ENCODE measurements at regions not wholly inside any gene's neighbourhood (a gene's known extent, or its start where the extent isn't known, plus 50 kb on each side); places are given as distances from the start of the nearest gene placed in this dataset.

- Mint-ChIP-seq H3K27ac (no peak overlapping the region), H3K27me3 (no peaks in the 10 kb centered on the region), H3K4me1 (ENCODE audit: low read depth) (no peaks in the 10 kb centered on the region), H3K9me3 (ENCODE audit: low read depth) (no peaks in the 10 kb centered on the region), H3K36me3 (ENCODE audit: insufficient read depth) (no peaks in the 10 kb centered on the region), H3K4me3 (ENCODE audit: low read depth) (no peak overlapping the region)
- DNase-seq (ENCODE audit: low spot score, unreplicated experiment): no peak
- no peak for TF ChIP-seq CTCF (IDR thresholded peaks at IDR 0.05; ENCODE audit: unreplicated experiment)
Observed at GRCh38 chr2:199677881-199678280, 173.1 kb downstream of the FTCDNL1 start.

GRCh38 chr2:199668645-199669044 lies 182.3 kb downstream of the FTCDNL1 start:
- no peaks in the 10 kb centered on the region for H3K4me1 Mint-ChIP-seq (ENCODE audit: low read depth)
- no peak for TF ChIP-seq CTCF (IDR thresholded peaks at IDR 0.05; ENCODE audit: unreplicated experiment)
- H3K4me3 Mint-ChIP-seq (ENCODE audit: low read depth): no peak overlapping the region
- no peaks in the 10 kb centered on the region for H3K9me3 Mint-ChIP-seq (ENCODE audit: low read depth)
- peaks cover 7% of the 10 kb centered on the region for H3K27me3 Mint-ChIP-seq
- no peak overlapping the region for H3K27ac Mint-ChIP-seq
- no peak for DNase-seq (ENCODE audit: low spot score, unreplicated experiment)
- H3K36me3 Mint-ChIP-seq (ENCODE audit: insufficient read depth): no peaks in the 10 kb centered on the region

DNA sequence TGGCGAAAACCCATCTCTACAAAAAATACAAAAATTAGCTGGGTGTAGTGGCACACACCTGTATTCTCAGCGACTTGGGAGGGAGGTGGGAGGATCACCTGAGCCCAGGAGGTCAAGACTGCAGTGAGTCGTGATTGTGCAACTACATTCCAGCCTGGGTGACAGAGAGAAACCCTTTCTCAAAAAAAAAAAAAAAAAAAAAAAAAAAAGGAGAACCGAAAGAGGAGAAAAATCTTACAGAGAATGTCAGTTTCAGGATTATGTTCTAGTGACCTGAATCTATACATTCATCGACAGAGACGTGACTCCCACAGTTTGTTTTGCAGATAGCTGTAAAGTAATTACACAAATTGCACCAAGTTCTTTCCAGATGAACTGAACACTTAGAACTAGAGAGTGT lies 187.8 kb downstream of the FTCDNL1 start:
- Mint-ChIP-seq H3K27ac (no peak overlapping the region), H3K9me3 (ENCODE audit: low read depth) (no peaks in the 10 kb centered on the region), H3K4me3 (ENCODE audit: low read depth) (no peak overlapping the region), H3K27me3 (peaks cover 14% of the 10 kb centered on the region), H3K4me1 (ENCODE audit: low read depth) (no peaks in the 10 kb centered on the region), H3K36me3 (ENCODE audit: insufficient read depth) (no peaks in the 10 kb centered on the region)
- no peak for DNase-seq (ENCODE audit: low spot score, unreplicated experiment)
- TF ChIP-seq CTCF (IDR thresholded peaks at IDR 0.05; ENCODE audit: unreplicated experiment): no peak

DNA sequence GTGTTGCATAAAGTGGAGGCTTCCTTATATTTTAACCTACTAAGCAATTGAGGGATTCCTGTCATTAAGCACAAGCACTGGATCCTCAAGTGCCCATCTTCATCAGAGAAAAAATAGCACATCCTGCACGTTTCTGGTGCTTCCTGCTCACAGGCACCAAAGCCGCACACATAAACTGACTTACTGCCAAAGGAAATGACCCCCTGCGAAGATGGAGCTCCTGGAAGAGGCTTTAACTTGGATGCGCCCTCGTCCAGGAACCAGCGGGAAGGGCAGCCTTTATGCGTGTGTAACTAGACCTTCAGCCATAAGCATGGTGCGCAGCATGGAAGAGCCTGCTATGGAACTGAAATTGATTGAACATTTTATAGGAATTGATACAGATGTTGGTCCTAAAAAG lies 188.7 kb downstream of the FTCDNL1 start:
- no peaks in the 10 kb centered on the region for H3K36me3 Mint-ChIP-seq (ENCODE audit: insufficient read depth)
- no peak overlapping the region for H3K4me3 Mint-ChIP-seq (ENCODE audit: low read depth)
- no peaks in the 10 kb centered on the region for H3K4me1 Mint-ChIP-seq (ENCODE audit: low read depth)
- TF ChIP-seq CTCF (IDR thresholded peaks at IDR 0.05; ENCODE audit: unreplicated experiment): no peak
- no peak overlapping the region for H3K27ac Mint-ChIP-seq
- no peaks in the 10 kb centered on the region for H3K9me3 Mint-ChIP-seq (ENCODE audit: low read depth)
- peaks cover 22% of the 10 kb centered on the region for H3K27me3 Mint-ChIP-seq
- no peak for DNase-seq (ENCODE audit: low spot score, unreplicated experiment)

DNA sequence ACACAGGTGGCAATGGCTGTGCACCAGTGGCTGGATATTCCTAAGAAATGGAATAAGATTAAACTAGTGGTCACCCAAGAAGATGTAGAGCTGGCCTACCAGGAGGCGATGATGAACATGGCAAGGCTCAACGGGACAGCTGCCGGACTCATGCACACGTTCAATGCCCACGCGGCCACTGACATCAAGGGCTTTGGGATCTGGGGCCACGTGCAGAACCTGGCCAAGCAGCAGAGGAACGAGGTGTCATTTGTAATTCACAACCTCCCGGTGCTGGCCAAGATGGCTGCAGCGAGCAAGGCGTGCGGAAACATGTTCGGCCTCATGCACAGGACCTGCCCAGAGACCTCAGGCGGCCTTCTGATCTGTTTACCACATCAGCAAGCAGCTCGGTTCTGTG lies 190.8 kb downstream of the FTCDNL1 start:
- Mint-ChIP-seq H3K27me3 (peaks cover 25% of the 10 kb centered on the region), H3K9me3 (ENCODE audit: low read depth) (peaks cover 5% of the 10 kb centered on the region), H3K4me3 (ENCODE audit: low read depth) (no peak overlapping the region), H3K36me3 (ENCODE audit: insufficient read depth) (no peaks in the 10 kb centered on the region), H3K27ac (no peak overlapping the region), H3K4me1 (ENCODE audit: low read depth) (no peaks in the 10 kb centered on the region)
- DNase-seq (ENCODE audit: low spot score, unreplicated experiment): no peak
- no peak for TF ChIP-seq CTCF (IDR thresholded peaks at IDR 0.05; ENCODE audit: unreplicated experiment)

Data from progenitor cell of endocrine pancreas (in vitro differentiated cells).